Activated CD4-positive, CD25-positive, alpha-beta regulatory T cell treated with anti-CD3 and anti-CD28 coated beads, Interleukin-2, amount 50 U/mL, for 16 hours (primary cell): ENCODE measurements at regions not wholly inside any gene's neighbourhood (a gene's known extent, or its start where the extent isn't known, plus 50 kb on each side); places are given as distances from the start of the nearest gene placed in this dataset.
"Not testable (repeated sequence)": the region's sequence is repeated elsewhere in the genome, so short reads cannot be mapped to it uniquely, and the experiment has no call there.

Experiments
- DNase-seq: peaks from one replicate; pipeline ENCODE4 v3.0.0-alpha.2; 2020; ENCODE audit warnings: low read depth, low spot score

- DNase-seq = not testable (repeated sequence)
Measured at GRCh38 chr5:166926806-166927475, 1364.5 kb upstream of the WWC1 start.

- no peak for DNase-seq
Measured at GRCh38 chr5:166936351-166936750, 1355.1 kb upstream of the WWC1 start.

DNA sequence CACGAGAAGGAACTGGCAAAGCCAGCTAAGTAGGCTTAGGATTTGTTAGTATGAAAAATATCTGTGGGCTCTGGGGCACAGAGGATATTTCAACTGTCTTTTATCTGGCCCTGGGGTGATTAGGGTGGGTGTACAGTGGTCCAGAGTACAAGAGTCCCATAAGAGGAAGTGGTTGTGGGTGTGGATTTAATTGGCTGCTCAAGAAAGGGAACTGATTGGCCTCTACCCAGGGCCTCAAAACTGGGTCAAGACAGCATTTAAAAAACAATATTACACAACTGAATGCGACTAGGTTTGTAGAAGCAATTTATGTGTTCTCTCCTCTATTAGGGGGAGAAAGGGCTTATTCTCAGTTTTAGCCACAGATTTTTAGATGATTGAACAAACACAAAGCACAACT lies 1353.4 kb upstream of the WWC1 start:
- no peak for DNase-seq

DNA sequence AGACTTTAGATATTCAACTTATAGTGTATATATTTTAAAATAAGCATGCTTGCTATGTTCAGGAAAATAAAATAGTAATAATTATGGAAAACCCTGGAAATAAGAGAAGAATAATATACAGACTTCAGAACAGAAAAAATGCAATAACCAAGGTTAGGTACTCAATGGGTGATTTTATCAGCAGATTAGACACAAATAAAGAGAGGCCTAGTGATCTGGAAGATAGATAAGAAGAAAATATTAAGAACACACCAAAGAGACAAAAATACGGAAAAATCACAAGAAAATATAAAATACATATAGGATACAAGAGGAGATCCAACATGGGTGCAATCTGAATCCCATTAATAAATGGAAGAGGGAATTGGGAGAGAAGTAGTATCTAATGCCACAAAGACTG lies 1348.5 kb upstream of the WWC1 start:
- DNase-seq = no peak

DNA sequence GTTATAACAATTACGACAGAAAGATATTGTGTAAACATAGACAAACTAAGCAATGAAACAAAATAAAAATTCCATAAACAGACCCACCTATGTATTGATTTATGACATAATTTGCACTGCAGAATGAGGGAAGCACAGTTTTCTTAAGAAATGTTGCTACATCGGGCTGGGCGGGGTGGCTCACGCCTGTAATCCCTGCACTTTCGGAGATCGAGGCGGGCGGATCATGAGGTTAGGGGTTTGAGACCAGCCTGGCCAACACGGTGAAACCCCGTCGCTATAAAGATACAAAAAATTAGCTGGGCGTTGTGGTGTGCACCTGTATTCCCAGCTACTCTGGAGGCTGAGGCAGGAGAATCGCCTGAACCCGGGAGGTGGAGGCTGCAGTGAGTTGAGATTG lies 1344.4 kb upstream of the WWC1 start:
- DNase-seq = no peak

DNA sequence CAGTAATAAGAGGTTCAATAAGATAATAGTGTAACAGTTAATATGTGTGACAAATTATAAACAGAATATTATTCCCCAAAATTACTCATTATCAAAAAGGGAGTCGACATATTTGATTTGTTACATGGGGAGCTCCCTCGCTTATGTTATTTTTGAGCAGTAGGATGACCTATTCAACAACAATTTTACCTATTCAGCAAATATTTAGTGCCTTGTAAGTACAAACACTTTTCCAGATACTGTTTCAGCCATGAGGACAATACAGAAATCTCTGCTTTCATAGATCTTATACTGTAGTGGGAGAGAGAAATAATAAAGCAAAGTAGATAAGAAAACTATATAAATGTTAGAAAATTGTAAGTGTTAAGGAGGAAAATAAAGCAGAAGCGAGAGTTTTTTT lies 1342.8 kb upstream of the WWC1 start:
- DNase-seq = no peak

GRCh38 chr5:166952048-166952447 lies 1339.4 kb upstream of the WWC1 start:
- DNase-seq = no peak

DNA sequence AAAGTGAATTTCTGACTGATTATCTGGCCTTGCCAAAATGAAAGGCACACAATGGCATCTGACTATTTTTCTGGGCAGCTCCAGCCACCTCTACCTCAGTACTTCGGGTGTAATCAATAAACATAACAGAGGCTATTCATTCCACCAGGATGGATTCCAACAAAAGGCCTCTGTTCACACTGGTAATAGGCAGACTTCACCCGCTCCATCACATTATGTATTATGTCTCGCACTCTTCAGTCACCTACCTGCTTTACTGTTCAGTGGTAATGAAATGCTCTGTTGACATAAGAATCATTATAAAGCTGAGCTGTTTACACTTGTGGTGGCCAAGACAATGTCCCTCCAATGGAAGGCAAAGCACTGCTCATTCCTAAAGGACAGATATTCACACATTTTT lies 1333.7 kb upstream of the WWC1 start:
- no peak for DNase-seq

DNA sequence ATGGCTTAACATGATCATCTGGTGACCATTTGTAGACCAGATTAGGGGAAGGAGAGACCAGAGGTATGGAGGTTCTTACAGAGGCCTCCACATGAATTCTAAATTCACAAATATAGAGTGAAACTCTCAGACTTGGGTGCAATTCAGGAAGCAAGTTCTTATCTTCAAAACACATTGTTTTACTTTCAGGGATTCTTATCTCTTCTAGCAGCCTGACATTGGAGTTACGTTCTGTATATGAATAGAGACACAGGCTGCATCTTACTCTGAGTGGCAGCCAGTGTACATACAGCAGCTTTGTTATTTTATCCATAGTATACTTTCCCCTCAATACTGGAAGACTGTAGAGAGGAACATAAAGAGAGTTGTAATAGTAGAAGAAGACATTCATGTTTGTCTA lies 1331.7 kb upstream of the WWC1 start:
- DNase-seq = no peak

- no peak for DNase-seq
Measured at GRCh38 chr5:166961028-166961427, 1330.4 kb upstream of the WWC1 start.

- DNase-seq = no peak
Measured at GRCh38 chr5:166961913-166962312, 1329.5 kb upstream of the WWC1 start.

DNA sequence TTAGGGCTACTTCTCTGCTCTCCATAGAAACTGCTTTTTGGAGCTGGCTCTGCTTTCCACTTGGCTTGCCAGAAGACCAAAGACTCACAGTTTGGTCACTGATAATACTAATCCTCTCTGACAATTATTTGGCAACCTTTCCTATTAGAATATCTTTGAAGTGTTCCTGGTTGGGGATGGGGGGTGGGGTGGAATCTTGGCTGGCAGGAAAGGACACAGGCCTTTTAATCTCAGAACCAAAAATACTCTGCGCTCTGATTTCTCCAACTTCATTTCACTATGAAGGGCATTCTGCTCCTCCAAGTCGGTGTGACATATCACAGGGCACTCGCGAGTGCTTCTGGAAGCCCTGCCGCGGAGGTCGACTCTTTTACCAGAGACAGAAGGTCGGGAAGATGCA lies 1329.0 kb upstream of the WWC1 start:
- DNase-seq = no peak

GRCh38 chr5:166963596-166963995 lies 1327.8 kb upstream of the WWC1 start:
- no peak for DNase-seq

DNA sequence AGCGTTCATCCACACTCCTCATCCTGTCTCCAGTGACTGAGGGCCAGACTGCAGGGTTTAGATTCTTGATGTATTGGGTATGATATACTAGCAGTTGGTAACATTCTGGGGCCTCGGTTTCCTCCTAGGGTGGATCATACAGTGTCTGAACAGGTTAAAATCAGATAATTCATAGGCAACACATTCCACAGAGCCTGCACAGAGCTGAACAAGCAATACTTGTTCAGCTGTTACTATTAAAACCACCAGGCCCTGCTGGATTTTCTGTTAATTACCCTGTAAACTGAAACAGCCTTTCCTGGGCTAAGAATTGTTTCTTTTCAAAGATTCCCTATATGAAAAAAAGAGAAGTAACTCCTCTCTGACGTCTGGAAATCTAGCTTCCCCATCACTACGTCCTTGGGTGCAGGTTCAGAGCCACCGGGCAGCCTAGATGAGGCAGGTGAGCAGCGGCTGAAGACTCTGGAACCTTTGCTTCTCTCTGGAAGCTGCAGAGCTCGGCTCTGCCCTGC lies 1313.5 kb upstream of the WWC1 start:
- no peak for DNase-seq

- no peak for DNase-seq
Measured at GRCh38 chr5:166979307-166979895, 1312.0 kb upstream of the WWC1 start.

GRCh38 chr5:166980666-166981065 lies 1310.8 kb upstream of the WWC1 start:
- DNase-seq = no peak

GRCh38 chr5:166982226-166982625 lies 1309.2 kb upstream of the WWC1 start:
- DNase-seq = no peak

GRCh38 chr5:166991601-166992000 lies 1299.8 kb upstream of the WWC1 start:
- DNase-seq = no peak

GRCh38 chr5:166992108-166992507 lies 1299.3 kb upstream of the WWC1 start:
- DNase-seq = no peak

- no peak for DNase-seq
Measured at GRCh38 chr5:166992874-166993722, 1298.3 kb upstream of the WWC1 start.

GRCh38 chr5:166994226-166994625 lies 1297.2 kb upstream of the WWC1 start:
- no peak for DNase-seq

- no peak for DNase-seq
Measured at GRCh38 chr5:167001246-167001645, 1290.2 kb upstream of the WWC1 start.

- DNase-seq = no peak
Measured at GRCh38 chr5:167008705-167009104, 1282.7 kb upstream of the WWC1 start.
